Caco-2 (cell line): ENCODE measurements at regions not wholly inside any gene's neighbourhood (a gene's known extent, or its start where the extent isn't known, plus 50 kb on each side); places are given as distances from the start of the nearest gene placed in this dataset.
A peak's percentile ranks its signal among the peaks of the same experiment; 100 is the strongest.

Source experiments
- BruUV-seq: library from RNA; stranded (reverse); fragments of 400-500 nt; replicated peaks from 2 replicates; lab custom pipeline; 2021; lab: Mats Ljungman, UMichigan
- CTCF ChIA-PET: fragments of 300-600 bp; sonication (Branson Sonifier 250); formaldehyde crosslinking; loops from one replicate; lab custom pipeline; 2022; ENCODE audit warnings: antibody characterized with exemption; lab: Charles Lee
- POLR2A ChIA-PET: fragments of 300-600 bp; sonication (Branson Sonifier 250); formaldehyde crosslinking; loops from one replicate; lab custom pipeline; 2022; ENCODE audit warnings: antibody characterized with exemption; lab: Charles Lee
- DNase-seq, 2 experiments: peaks; one replicate each; pipeline versions ENCODE4 v3.0.0 to v3.0.0-alpha.2; 2020 to 2022
- H3K27me3 ChIP-seq: replicated peaks from 2 replicates; pipeline ENCODE4 v1.6.0; 2011; ENCODE audit warnings: low read length; ENCODE audit not compliant: control insufficient read depth, insufficient read depth
- H3K36me3 ChIP-seq: 2 replicates; pipeline ENCODE4 v1.5.1; 2011; ENCODE audit warnings: low read length; ENCODE audit not compliant: control insufficient read depth, insufficient read depth
- H3K4me1 ChIP-seq: fragments of 250-450 bp; sonication (Bioruptor Pico); 2 replicates; pipeline ENCODE4 v1.5.1; 2020; ENCODE audit warnings: mild to moderate bottlenecking
- H3K4me3 ChIP-seq: 2 replicates; pipeline ENCODE4 v1.5.1; 2011; ENCODE audit warnings: low read depth, mild to moderate bottlenecking, control low read depth, low read length
- H3K9me3 ChIP-seq: fragments of 250-450 bp; sonication (Bioruptor Pico); 2 replicates; pipeline ENCODE4 v1.5.1; 2020; ENCODE audit warnings: mild to moderate bottlenecking, moderate library complexity
- H3K27ac Mint-ChIP-seq: one replicate; pipeline ENCODE4 v1.8.0; 2022; ENCODE audit warnings: mixed read lengths; ENCODE audit not compliant: unreplicated experiment
- H3K27me3 Mint-ChIP-seq: one replicate; pipeline ENCODE4 v1.8.0; 2022; ENCODE audit warnings: mixed read lengths; ENCODE audit not compliant: insufficient read depth, unreplicated experiment
- H3K36me3 Mint-ChIP-seq: one replicate; pipeline ENCODE4 v1.8.0; 2022; ENCODE audit warnings: mild to moderate bottlenecking, mixed read lengths; ENCODE audit not compliant: insufficient read depth, unreplicated experiment
- H3K4me1 Mint-ChIP-seq: one replicate; pipeline ENCODE4 v1.8.0; 2022; ENCODE audit warnings: low read depth, mixed read lengths; ENCODE audit not compliant: unreplicated experiment
- H3K4me3 Mint-ChIP-seq: one replicate; pipeline ENCODE4 v1.8.0; 2022; ENCODE audit warnings: mild to moderate bottlenecking, moderate library complexity, mixed read lengths; ENCODE audit not compliant: unreplicated experiment
- H3K9me3 Mint-ChIP-seq: one replicate; pipeline ENCODE4 v1.8.0; 2022; ENCODE audit warnings: mixed read lengths; ENCODE audit not compliant: unreplicated experiment
- CTCF ChIP-seq, 2 experiments: fragments of 200-600 bp in 1 of 2; IDR thresholded peaks; 1 replicate in 1 of 2; 2 replicates in 1 of 2; pipeline versions ENCODE4 v1.5.1 to v1.8.0; 2011 to 2022; ENCODE audit warnings: antibody characterized with exemption in 1 of 2, control low read depth in 1 of 2, inconsistent platforms in 1 of 2, low read depth in 1 of 2, low read length in 1 of 2, mild to moderate bottlenecking in 1 of 2, moderate library complexity in 1 of 2; ENCODE audit not compliant: insufficient read depth in 1 of 2, severe bottlenecking in 1 of 2, unreplicated experiment in 1 of 2
- intact Hi-C: fragments of 100-400 bp; cut with micrococcal nuclease; formaldehyde crosslinking; loops from one replicate; pipeline ENCODE4 v1.10.0; 2022; ENCODE audit not compliant: unreplicated experiment

GRCh38 chr4:121252224-121252806 is 88.2 kb upstream of the TNIP3 start:
- intact Hi-C loops = loop anchor here (1.0 kb wide), 3 partner anchors 55 to 1096 kb away; no protein-coding TSS in a partner anchor
- Histone ChIP-seq H3K4me1 (peaks cover 4% of the 10 kb centered on the region; the same call in 1 of the 2 replicates), H3K36me3 (no peaks in the 10 kb centered on the region), H3K4me3 (no peak overlapping the region), H3K27me3 (no peaks in the 10 kb centered on the region), H3K9me3 (no peaks in the 10 kb centered on the region)
- peak; percentile 63 to 74 for TF ChIP-seq CTCF (IDR thresholded peaks at IDR 0.05; ENCODE audit: insufficient read depth in 1 of 2, low read depth in 1 of 2, low read length in 1 of 2, severe bottlenecking in 1 of 2, unreplicated experiment in 1 of 2)
- BruUV-seq = no TSS peak
- POLR2A ChIA-PET = no interaction called here
- Mint-ChIP-seq H3K27me3 (no peaks in the 10 kb centered on the region), H3K36me3 (no peaks in the 10 kb centered on the region), H3K4me1 (no peaks in the 10 kb centered on the region), H3K27ac (no peak overlapping the region), H3K9me3 (no peaks in the 10 kb centered on the region), H3K4me3 (no peak overlapping the region)
- DNase-seq = peak; percentile 69
- CTCF ChIA-PET = interaction anchor here (0.6 to 1.1 kb wide), 4 partner anchors 10 to 61 kb away, joined by 3 to 15 read pairs (median 4); no protein-coding TSS in a partner anchor

DNA sequence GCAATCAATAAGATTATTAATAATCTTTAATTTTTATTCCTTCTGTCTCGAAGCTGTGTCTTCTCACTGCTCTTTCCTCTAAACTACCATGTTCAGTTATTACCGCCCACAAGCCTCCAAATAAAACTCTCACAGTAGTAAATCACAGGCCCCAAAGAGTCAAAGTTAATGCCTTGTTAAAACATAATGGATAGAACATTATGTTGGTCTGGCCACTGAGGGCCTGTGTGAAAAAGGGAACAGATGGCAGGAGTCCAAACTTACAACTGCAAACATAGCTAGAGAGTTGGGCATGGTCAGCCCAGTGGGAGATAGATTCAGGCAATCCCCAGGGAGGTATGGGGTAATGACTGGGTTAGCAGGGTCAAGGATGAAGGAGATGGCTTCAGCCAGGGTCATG is 84.6 kb upstream of the TNIP3 start:
- Histone ChIP-seq H3K9me3 (no peaks in the 10 kb centered on the region), H3K36me3 (no peaks in the 10 kb centered on the region), H3K4me1 (peaks cover 9% of the 10 kb centered on the region), H3K27me3 (no peaks in the 10 kb centered on the region), H3K4me3 (no peak overlapping the region)
- DNase-seq = no peak
- no peaks in the 10 kb centered on the region for H3K9me3 Mint-ChIP-seq
- H3K4me3 Mint-ChIP-seq = no peak overlapping the region
- ChIA-PET CTCF (interaction anchor here (1.2 kb wide), 1 partner anchor 56 kb away, joined by 5 read pairs; no protein-coding TSS in a partner anchor), POLR2A (no interaction called here)
- H3K27me3 Mint-ChIP-seq = no peaks in the 10 kb centered on the region
- peaks cover 8% of the 10 kb centered on the region for H3K4me1 Mint-ChIP-seq
- no peak for TF ChIP-seq CTCF (IDR thresholded peaks at IDR 0.05; ENCODE audit: insufficient read depth in 1 of 2, low read depth in 1 of 2, low read length in 1 of 2, severe bottlenecking in 1 of 2, unreplicated experiment in 1 of 2)
- BruUV-seq = no TSS peak
- intact Hi-C loops = no loop called here
- no peaks in the 10 kb centered on the region for H3K36me3 Mint-ChIP-seq
- H3K27ac Mint-ChIP-seq = no peak overlapping the region

DNA sequence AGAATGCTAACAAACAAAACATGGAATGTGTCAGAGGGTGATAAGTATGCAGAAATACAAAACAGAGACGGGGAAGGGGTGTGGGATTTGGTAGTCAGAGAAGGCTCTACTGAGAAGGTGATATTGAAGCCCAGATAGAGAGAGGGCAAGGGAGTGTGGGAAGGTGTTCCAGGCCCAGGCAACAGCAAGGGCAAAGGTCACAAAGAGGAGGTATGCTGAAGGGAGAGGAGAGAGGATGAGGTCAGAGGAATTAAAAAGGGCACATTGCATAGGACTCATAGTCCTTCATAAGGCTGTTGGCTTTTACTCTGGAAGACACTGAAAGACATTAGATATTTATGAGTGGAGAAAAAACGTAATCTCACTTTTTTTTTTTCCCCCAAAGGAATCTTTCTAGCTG is 82.6 kb upstream of the TNIP3 start:
- no peak overlapping the region for H3K4me3 Mint-ChIP-seq
- no peaks in the 10 kb centered on the region for H3K36me3 ChIP-seq

More for the DNA sequence above, 82.6 kb upstream of the TNIP3 start:
- Mint-ChIP-seq H3K27me3 (no peaks in the 10 kb centered on the region), H3K9me3 (no peaks in the 10 kb centered on the region), H3K4me1 (peaks cover 8% of the 10 kb centered on the region), H3K27ac (peak overlapping the region; percentile 22), H3K36me3 (no peaks in the 10 kb centered on the region)
- H3K4me1 ChIP-seq = peaks cover 6% of the 10 kb centered on the region; the same call in 1 of the 2 replicates
- DNase-seq = no peak
- POLR2A ChIA-PET = no interaction called here
- intact Hi-C loops = no loop called here
- no peaks in the 10 kb centered on the region for H3K27me3 ChIP-seq
- no peaks in the 10 kb centered on the region for H3K9me3 ChIP-seq
- no peak overlapping the region for H3K4me3 ChIP-seq
- TF ChIP-seq CTCF (IDR thresholded peaks at IDR 0.05; ENCODE audit: insufficient read depth in 1 of 2, low read depth in 1 of 2, low read length in 1 of 2, severe bottlenecking in 1 of 2, unreplicated experiment in 1 of 2) = no peak
- CTCF ChIA-PET = no interaction called here
- BruUV-seq = no TSS peak
